ENCODE measurements at regions not wholly inside any gene's neighbourhood (a gene's known extent, or its start where the extent isn't known, plus 50 kb on each side); places are given as distances from the start of the nearest gene placed in this dataset.

DNA sequence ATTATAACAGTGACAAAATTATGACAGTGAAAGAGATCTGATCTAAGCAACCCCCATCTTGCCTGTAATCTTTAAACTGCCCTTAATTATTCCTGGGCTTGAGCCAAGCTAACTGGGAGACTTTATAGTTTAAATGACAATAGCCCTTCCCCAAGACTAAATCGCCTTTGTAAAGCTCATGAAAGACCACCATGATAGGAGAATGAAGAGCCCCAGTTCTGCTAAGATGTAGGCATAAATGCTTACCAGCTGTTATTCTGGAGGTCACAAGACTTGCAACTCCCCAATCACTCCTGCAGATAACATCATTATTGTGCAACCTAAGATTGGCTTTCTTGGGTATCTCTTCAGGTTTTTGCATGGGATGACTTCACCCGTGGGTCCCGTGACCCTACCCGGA lies 599.7 kb downstream of the KCNH5 start:
- no peak overlapping the region for H2BK120ac ChIP-seq (ENCODE audit: insufficient read depth, low read length, poor library complexity)
- no peak overlapping the region for H2AFZ ChIP-seq (ENCODE audit: insufficient read depth, low read length, poor library complexity)
- H3K4me3 ChIP-seq (ENCODE audit: low read depth, low read length) = no peak overlapping the region
- no peak overlapping the region for H2AK5ac ChIP-seq (ENCODE audit: low read length)
- H3K23ac ChIP-seq (ENCODE audit: low read length) = no peak overlapping the region
- no peaks in the 10 kb centered on the region for H3K4me1 ChIP-seq (ENCODE audit: control insufficient read depth in 1 of 2, insufficient read depth in 2 of 2, low read length in 2 of 2)
- no peak overlapping the region for H3K9ac ChIP-seq (ENCODE audit: low read length)
- peaks cover 10% of the 10 kb centered on the region for H3K9me3 ChIP-seq (ENCODE audit: insufficient read depth, low read depth, low read length)
- H2BK12ac ChIP-seq (ENCODE audit: low read length) = no peak overlapping the region
- DNase-seq = no peak
- H4K91ac ChIP-seq (ENCODE audit: low read depth, low read length) = no peak overlapping the region
- no peaks in the 10 kb centered on the region for H3K79me1 ChIP-seq (ENCODE audit: low read length)
- no peak overlapping the region for H3K4me2 ChIP-seq (ENCODE audit: low read length)
- no peak overlapping the region for H4K12ac ChIP-seq (ENCODE audit: low read depth, low read length)
- no peaks in the 10 kb centered on the region for H3K27me3 ChIP-seq (ENCODE audit: insufficient read depth, low read length)
- no peaks in the 10 kb centered on the region for H3K79me2 ChIP-seq (ENCODE audit: control insufficient read depth, insufficient read depth, low read length, poor library complexity)
- H3K27ac ChIP-seq (ENCODE audit: low read depth, low read length) = no peak overlapping the region
- no peak overlapping the region for H2BK5ac ChIP-seq (ENCODE audit: low read depth, low read length, poor library complexity)
- no peak overlapping the region for H3K14ac ChIP-seq (ENCODE audit: low read length)
- no peaks in the 10 kb centered on the region for H3K36me3 ChIP-seq (ENCODE audit: control insufficient read depth in 1 of 2, insufficient read depth in 2 of 2, low read length in 2 of 2)
- H4K8ac ChIP-seq (ENCODE audit: low read depth, low read length) = no peak overlapping the region
- no peak overlapping the region for H3K18ac ChIP-seq (ENCODE audit: low read length)
- no peak overlapping the region for H3K4ac ChIP-seq (ENCODE audit: low read depth, low read length)
- WGBS (ENCODE audit: extremely low coverage, insufficient coverage, insufficient read length) = no CpG with 5 or more reads among the region's 4 CpGs

- H3K79me1 ChIP-seq (ENCODE audit: low read length) = no peaks in the 10 kb centered on the region
- no peak overlapping the region for H3K9ac ChIP-seq (ENCODE audit: low read length)
- no CpG with 5 or more reads among the region's 3 CpGs for WGBS (ENCODE audit: extremely low coverage, insufficient coverage, insufficient read length)
- peak in 1 of 2 donors; percentile 23 for DNase-seq
- no peak overlapping the region for H3K4me2 ChIP-seq (ENCODE audit: low read length)
- no peak overlapping the region for H4K91ac ChIP-seq (ENCODE audit: low read depth, low read length)
- no peaks in the 10 kb centered on the region for H3K27me3 ChIP-seq (ENCODE audit: insufficient read depth, low read length)
- H4K12ac ChIP-seq (ENCODE audit: low read depth, low read length) = no peak overlapping the region
- H2BK12ac ChIP-seq (ENCODE audit: low read length) = no peak overlapping the region
- H2BK5ac ChIP-seq (ENCODE audit: low read depth, low read length, poor library complexity) = no peak overlapping the region
- H3K9me3 ChIP-seq (ENCODE audit: insufficient read depth, low read depth, low read length) = no peaks in the 10 kb centered on the region
- H3K36me3 ChIP-seq (ENCODE audit: control insufficient read depth in 1 of 2, insufficient read depth in 2 of 2, low read length in 2 of 2) = no peaks in the 10 kb centered on the region
- no peaks in the 10 kb centered on the region for H3K4me1 ChIP-seq (ENCODE audit: control insufficient read depth in 1 of 2, insufficient read depth in 2 of 2, low read length in 2 of 2)
- no peak overlapping the region for H3K27ac ChIP-seq (ENCODE audit: low read depth, low read length)
- H3K14ac ChIP-seq (ENCODE audit: low read length) = no peak overlapping the region
- no peak overlapping the region for H2BK120ac ChIP-seq (ENCODE audit: insufficient read depth, low read length, poor library complexity)
- no peak overlapping the region for H3K23ac ChIP-seq (ENCODE audit: low read length)
- no peak overlapping the region for H3K4ac ChIP-seq (ENCODE audit: low read depth, low read length)
- no peak overlapping the region for H3K4me3 ChIP-seq (ENCODE audit: low read depth, low read length)
- H3K79me2 ChIP-seq (ENCODE audit: control insufficient read depth, insufficient read depth, low read length, poor library complexity) = no peaks in the 10 kb centered on the region
- H2AK5ac ChIP-seq (ENCODE audit: low read length) = no peak overlapping the region
- H3K18ac ChIP-seq (ENCODE audit: low read length) = no peak overlapping the region
- H4K8ac ChIP-seq (ENCODE audit: low read depth, low read length) = no peak overlapping the region
- no peak overlapping the region for H2AFZ ChIP-seq (ENCODE audit: insufficient read depth, low read length, poor library complexity)
These were observed 594.0 kb downstream of the KCNH5 start for GRCh38 chr14:62451221-62451620.

- Histone ChIP-seq H3K79me1 (ENCODE audit: low read length) (no peaks in the 10 kb centered on the region), H3K4me1 (ENCODE audit: control insufficient read depth in 1 of 2, insufficient read depth in 2 of 2, low read length in 2 of 2) (no peaks in the 10 kb centered on the region), H4K12ac (ENCODE audit: low read depth, low read length) (no peak overlapping the region), H4K91ac (ENCODE audit: low read depth, low read length) (no peak overlapping the region), H3K9ac (ENCODE audit: low read length) (no peak overlapping the region), H3K23ac (ENCODE audit: low read length) (no peak overlapping the region), H4K8ac (ENCODE audit: low read depth, low read length) (no peak overlapping the region), H3K4me2 (ENCODE audit: low read length) (no peak overlapping the region), H3K27me3 (ENCODE audit: insufficient read depth, low read length) (no peaks in the 10 kb centered on the region), H2BK120ac (ENCODE audit: insufficient read depth, low read length, poor library complexity) (no peak overlapping the region), H2BK12ac (ENCODE audit: low read length) (no peak overlapping the region), H3K9me3 (ENCODE audit: insufficient read depth, low read depth, low read length) (no peaks in the 10 kb centered on the region), H3K4ac (ENCODE audit: low read depth, low read length) (no peak overlapping the region), H3K18ac (ENCODE audit: low read length) (no peak overlapping the region), H3K14ac (ENCODE audit: low read length) (no peak overlapping the region), H3K4me3 (ENCODE audit: low read depth, low read length) (no peak overlapping the region), H2AK5ac (ENCODE audit: low read length) (no peak overlapping the region), H2BK5ac (ENCODE audit: low read depth, low read length, poor library complexity) (no peak overlapping the region), H3K27ac (ENCODE audit: low read depth, low read length) (no peak overlapping the region), H3K36me3 (ENCODE audit: control insufficient read depth in 1 of 2, insufficient read depth in 2 of 2, low read length in 2 of 2) (no peaks in the 10 kb centered on the region), H3K79me2 (ENCODE audit: control insufficient read depth, insufficient read depth, low read length, poor library complexity) (no peaks in the 10 kb centered on the region), H2AFZ (ENCODE audit: insufficient read depth, low read length, poor library complexity) (no peak overlapping the region)
- no CpG with 5 or more reads among the region's 2 CpGs for WGBS (ENCODE audit: extremely low coverage, insufficient coverage, insufficient read length)
- DNase-seq = no peak
These were observed 592.0 kb downstream of the KCNH5 start for GRCh38 chr14:62453226-62453625.

DNA sequence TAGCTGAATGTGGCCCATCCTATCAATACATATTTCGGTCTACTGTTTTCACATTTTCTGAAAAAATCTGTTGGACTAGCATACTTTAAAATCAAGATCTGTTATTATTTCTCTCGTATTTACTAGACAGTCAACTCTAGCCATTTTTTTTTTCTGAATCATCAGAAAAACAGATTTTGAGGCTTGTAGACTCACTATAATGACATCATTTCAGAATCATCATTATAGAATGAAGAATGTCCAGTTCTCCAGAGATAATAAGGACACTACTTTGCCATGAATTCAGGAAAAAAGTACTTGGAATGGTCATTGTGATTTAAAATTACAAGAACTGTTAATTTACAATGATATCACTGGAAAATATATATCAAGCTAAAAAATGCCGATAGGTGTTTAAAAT lies 589.8 kb downstream of the KCNH5 start:
- Histone ChIP-seq H4K91ac (ENCODE audit: low read depth, low read length) (no peak overlapping the region), H3K23ac (ENCODE audit: low read length) (no peak overlapping the region), H2BK120ac (ENCODE audit: insufficient read depth, low read length, poor library complexity) (no peak overlapping the region), H2BK5ac (ENCODE audit: low read depth, low read length, poor library complexity) (no peak overlapping the region), H3K14ac (ENCODE audit: low read length) (no peak overlapping the region), H3K79me1 (ENCODE audit: low read length) (no peaks in the 10 kb centered on the region), H3K4ac (ENCODE audit: low read depth, low read length) (no peak overlapping the region), H2AK5ac (ENCODE audit: low read length) (no peak overlapping the region), H3K36me3 (ENCODE audit: control insufficient read depth in 1 of 2, insufficient read depth in 2 of 2, low read length in 2 of 2) (no peaks in the 10 kb centered on the region), H3K4me2 (ENCODE audit: low read length) (no peak overlapping the region), H3K4me1 (ENCODE audit: control insufficient read depth in 1 of 2, insufficient read depth in 2 of 2, low read length in 2 of 2) (no peaks in the 10 kb centered on the region), H3K9ac (ENCODE audit: low read length) (no peak overlapping the region), H4K8ac (ENCODE audit: low read depth, low read length) (no peak overlapping the region), H3K9me3 (ENCODE audit: insufficient read depth, low read depth, low read length) (no peaks in the 10 kb centered on the region), H3K79me2 (ENCODE audit: control insufficient read depth, insufficient read depth, low read length, poor library complexity) (no peaks in the 10 kb centered on the region), H2BK12ac (ENCODE audit: low read length) (no peak overlapping the region), H3K27me3 (ENCODE audit: insufficient read depth, low read length) (no peaks in the 10 kb centered on the region), H3K27ac (ENCODE audit: low read depth, low read length) (no peak overlapping the region), H3K18ac (ENCODE audit: low read length) (no peak overlapping the region), H2AFZ (ENCODE audit: insufficient read depth, low read length, poor library complexity) (no peak overlapping the region), H4K12ac (ENCODE audit: low read depth, low read length) (no peak overlapping the region), H3K4me3 (ENCODE audit: low read depth, low read length) (no peak overlapping the region)
- DNase-seq = peak; percentile 5 to 82
- no CpG with 5 or more reads among the region's 3 CpGs for WGBS (ENCODE audit: extremely low coverage, insufficient coverage, insufficient read length)

Measured in trophoblast cell (in vitro differentiated cells and primary cell).